ENCODE measurements at regions not wholly inside any gene's neighbourhood (a gene's known extent, or its start where the extent isn't known, plus 50 kb on each side); places are given as distances from the start of the nearest gene placed in this dataset.
"Not testable (repeated sequence)": the region's sequence is repeated elsewhere in the genome, so short reads cannot be mapped to it uniquely, and the experiment has no call there.

DNA sequence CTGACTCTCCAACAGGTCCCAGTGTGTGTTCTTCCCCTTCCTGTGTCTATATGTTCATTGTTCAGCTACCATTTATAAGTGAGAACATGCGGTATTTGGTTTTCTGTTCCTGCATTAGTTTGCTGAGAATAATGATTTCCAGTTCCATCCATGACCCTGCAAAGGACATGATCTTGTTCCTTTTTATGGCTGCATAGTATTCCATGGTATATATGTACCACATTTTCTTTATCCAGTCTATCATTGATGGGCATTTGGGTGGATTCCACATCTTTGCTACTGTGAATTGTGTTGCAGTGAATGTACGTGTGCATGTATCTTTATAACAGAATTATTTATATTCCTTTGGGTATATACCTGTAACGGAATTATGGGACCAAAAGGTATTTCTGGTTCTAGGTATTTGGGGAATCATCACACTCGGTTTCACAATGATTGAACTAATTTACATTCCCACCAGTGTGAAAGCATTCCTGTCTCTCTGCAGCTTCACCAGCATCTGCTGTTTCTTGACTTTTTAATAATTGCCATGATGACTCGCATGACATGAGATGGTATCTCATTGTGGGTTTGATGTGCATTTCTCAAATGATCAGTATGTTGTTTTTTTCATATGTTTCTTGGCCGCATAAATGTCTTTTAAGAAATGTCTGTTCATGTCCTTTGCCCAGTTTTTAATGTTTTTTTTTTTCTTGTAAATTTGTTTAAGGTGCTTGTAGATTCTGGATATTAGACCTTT is 60.2 kb downstream of the LSMEM1 start:
- FAIRE-seq, result no peak

DNA sequence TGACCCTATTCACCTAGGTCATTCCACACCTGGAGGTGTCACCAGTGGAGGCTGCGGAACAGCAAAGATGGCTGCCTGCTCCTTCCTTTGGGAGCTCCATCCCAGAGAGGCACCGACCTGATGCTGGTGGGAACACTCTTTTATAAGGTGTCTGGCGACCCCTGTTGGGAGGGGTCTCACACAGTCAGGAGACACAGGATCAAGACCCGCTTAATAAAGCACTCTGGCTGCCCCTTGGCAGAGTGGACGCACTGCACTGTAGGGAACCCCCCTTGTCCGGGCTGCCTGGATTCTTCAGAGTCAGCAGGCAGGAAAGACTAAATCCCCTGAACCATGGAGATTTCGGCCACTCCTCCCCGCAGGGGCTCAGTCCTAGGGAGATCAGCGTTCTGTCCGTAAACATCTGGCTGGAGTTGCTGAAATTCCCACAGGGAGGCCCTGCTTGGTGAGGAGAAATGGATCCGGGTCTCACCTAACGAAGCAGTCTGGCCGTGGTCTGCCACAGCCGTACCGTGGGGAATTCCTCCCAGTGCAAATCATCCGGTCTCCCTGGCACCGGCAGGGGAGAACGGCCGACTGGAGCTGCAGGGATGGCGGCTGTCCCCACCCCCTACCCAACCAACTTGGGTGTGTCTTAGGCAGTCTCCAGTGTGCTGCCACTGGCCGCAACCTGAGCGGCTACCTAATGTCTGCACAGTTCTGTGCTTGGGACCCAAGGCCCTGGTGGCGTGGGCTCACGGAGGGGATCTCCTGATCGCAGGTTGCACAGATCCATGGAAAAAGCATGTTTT is 66.1 kb downstream of the LSMEM1 start:
- no peak for FAIRE-seq

DNA sequence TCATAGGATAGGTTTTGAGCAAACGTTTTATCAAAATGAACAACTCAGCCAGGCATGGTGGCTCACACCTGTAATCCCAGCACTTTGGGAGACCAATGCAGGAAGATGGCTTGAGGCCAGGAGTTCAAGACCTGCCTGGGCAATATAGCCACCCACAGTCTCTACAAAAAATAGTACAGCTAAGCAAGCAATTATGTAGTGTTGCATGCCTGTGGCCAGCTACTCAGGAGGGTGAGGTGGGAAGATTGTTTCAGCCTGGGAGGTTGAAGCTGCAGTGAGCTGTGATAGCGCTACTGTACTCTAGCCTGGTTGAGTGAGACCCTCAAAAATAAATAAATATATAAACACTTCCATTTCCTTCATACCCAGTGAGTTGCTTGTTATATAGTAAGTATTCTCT is 67.1 kb downstream of the LSMEM1 start:
- no peak for FAIRE-seq

DNA sequence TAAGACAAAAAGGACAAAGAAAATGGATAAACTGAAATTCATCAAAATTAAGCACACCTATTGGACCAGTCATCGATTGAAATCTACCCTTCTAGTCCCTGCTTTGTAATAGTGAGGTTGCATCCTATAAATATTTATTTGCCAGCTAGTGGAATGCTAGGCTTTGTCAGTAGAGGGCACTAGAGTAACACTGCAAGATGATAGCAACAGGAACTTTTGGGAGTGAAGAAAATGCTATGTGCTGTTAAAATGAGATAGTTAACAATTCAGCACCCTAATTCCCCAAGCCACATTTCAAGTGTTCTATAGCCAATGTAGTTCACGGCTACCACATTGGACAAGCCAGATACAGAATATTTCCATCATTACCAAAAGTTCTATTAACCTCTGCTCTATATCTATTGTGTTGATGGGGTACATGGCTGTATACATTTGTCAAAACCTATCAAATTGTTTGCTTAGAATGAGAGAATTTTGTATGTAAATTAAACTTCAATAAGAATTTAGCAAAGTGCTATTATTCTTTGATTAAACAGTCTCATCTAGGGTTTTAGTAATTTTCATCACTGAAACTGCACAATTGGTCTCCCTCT is 69.8 kb downstream of the LSMEM1 start:
- FAIRE-seq, result peak; percentile 75

DNA sequence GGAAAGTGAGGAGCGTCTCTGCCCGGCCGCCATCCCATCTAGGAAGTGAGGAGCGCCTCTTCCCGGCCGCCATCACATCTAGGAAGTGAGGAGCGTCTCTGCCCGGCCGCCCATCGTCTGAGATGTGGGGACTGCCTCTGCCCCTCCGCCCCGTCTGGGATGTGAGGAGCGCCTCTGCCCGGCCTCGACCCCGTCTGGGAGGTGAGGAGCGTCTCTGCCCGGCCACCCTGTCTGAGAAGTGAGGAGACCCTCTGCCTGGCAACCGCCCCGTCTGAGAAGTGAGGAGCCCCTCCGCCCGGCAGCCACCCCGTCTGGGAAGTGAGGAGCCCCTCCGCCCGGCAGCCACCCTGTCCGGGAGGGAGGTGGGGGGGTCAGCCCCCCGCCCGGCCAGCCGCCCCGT is 70.7 kb downstream of the LSMEM1 start:
- not testable (repeated sequence) for FAIRE-seq

DNA sequence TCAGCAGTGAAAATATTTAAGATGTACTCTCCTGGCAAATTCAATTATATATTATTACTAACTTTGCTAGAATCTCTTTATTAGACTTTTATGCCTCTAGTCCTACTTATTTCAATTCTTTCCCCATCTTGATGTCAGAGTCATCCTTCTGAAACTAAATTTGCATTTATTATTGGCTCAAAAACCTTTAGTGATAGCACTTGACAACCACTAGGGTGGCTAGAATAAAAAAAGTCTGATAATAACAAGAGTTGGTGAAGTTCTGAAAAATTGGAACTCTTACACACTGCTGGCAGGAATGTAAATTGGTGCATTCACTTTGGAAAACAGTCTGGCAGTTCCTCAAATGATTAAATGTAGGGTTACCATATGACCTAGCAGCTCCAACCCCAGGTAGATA is 73.8 kb downstream of the LSMEM1 start:
- FAIRE-seq, result peak; percentile 35

DNA sequence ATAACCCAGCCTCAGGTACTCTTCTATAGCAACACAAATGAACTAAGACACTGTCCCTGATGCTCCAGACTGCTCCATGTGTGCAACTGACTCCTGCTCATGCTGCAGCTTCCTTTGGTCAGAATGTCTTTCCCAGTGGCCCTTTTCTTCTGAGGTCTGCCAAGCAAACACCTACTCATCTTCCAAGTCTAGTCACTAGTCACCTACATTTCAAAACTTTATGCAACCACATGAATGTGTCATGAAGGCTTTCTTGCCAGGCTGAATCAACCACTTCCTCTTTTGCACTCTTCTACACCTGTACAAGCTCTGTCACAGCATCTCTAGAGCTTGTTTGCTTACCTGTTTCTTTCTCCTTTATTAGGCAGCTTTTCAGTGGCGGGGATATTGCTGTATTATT is 75.8 kb downstream of the LSMEM1 start:
- no peak for FAIRE-seq

DNA sequence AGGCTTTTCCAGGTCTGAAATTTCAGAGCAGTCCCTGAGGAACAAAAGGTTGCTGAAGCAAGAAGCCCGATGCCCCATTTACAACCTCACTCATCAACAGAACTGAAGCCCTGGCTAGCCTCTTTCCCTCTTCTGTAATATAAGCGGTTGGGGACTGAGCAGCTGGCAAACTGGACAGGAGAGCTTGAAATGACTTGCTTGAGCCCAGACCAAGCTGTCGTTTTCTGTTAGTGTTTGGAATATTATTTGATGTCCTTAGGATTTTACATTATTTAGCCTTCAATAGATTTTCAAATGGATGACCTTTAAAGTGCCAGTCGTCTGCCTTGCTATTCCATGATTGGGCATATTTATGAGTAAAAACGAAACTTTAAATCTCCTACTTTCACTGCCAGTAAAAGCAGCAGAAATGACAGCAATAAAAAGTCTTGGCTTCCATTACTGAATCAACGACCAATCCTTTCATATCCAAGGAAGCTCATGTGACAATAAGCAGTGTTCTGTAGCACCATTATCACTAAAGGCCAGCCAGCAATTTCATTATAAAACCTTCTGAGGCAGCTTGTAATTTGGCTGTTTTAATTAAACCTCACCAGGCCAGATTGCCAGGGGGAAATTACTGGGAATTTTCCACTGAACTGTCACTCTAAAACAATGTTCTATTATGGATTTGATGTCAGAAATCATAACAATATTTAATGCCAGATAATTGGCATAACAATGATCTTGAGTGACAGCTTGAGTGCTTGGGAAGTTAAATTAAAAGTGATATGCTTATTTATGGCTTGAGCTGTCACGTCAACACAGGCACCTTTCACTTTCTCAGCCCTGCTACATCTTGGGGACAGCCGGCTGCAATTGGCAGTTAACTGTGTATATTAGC is 85.9 kb downstream of the LSMEM1 start:
- FAIRE-seq, result no peak

DNA sequence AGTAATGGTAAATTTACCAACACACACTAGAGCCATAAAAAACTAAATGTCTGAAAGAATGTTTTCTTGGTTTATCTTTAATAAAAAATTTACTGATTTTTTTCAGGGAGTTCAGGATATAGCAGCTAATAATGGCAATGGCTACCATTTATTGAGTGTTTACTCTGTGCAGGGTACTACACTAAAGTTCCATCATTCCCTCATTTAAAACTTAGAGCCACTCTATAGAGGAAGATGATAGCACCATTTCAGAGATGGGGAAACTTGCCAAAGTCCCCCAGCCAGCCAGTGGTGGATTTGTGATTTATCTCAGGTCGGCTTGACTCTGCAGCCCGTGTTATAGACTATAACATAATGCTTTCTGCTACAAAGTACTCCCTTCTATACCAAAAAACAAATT is 86.6 kb downstream of the LSMEM1 start:
- no peak for FAIRE-seq

DNA sequence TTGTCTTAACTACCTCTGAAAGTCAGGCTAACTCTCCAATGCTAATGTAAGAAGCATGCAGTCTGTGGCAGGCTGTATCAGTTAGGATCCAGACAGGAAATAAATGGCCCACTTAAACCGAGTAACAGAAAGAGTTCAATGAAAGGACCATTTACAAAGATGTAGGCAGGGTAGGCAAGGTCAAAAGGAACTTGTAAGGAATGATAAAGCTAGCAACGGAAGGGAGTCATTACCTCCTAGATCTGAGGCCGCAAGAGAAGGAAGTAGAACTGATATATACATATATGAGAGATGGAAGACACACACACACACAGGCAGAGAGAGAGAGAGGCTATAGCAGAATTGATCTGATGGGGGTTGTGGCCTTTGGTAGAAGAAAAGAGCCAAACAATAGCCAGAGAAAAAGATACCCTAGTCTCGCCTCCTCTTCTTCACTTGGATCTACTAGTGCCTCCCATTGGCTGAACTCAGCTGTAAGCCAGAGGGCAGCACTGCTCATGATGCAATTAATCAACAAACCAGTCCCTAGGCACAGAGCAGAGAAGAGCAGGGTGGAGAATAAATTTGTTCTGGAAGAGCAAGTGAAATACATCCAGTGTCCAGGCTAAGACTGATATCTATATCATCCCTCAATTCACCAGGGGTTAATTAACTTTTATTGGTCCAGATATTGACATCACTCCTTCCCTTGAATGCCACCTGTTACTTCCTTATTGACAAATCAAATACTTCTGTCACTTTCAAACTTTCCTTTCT is 91.2 kb downstream of the LSMEM1 start:
- FAIRE-seq, result no peak

DNA sequence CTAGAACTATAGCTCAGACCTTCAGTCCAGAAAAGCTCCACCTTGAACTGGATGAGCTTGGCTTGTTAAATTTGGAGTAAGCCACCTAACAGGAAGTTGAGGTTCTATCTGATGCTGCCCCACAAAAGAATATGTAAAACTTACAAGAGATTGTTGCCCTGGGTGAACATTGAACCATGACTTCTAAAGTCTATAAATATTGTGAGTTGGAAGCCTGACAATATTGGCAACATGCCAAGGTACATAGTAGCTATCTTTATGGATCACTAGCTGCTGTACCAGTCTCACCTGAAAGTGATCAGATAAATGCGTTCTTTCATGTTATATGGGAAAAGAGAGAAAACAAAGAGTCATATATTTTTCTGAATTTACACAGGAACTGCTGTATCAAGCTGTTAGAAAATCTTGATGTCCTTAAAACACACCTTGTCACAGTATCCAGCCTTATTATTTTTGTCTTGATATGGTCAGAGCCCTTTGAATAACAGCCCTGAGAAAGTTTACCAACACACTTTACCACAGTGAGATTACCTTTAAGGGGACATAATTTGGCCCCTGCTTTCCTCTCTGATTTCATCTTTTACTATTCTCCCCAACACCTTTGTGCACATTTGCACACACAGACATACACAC is 92.0 kb downstream of the LSMEM1 start:
- FAIRE-seq, result no peak

DNA sequence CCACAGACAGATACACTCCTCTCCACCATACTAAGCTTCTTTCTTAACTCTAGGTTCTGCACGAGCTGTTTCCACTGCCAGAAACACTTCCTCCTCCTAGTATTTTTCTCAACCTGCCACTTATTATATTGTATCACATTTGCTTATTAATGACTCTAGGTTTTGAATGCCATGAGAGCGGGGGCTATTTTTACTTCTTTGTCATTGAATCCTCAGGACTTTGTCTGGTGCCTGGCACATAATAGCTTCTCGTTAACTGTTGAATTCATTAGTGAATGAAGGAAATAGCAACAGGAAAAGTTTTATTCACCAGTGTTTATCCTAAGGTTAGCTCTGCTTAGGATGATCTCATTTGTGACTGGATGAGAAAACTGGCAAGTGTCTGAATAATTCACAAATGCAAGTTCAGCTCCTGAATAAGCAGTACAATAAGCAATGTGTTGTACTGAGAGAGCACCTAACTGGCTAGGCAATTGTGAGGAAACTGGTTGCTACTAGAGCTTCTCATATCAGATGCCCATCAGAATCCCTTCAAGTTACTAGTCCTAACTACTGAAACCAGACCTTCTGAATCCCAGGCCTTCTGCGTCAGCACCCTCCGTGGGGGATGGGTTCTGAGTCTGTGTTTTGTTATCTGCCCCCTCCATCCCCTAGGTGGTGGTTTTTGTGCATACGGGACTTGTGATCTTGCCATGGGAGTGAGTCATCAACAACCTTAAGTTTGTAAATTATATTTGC is 92.7 kb downstream of the LSMEM1 start:
- FAIRE-seq, result no peak

DNA sequence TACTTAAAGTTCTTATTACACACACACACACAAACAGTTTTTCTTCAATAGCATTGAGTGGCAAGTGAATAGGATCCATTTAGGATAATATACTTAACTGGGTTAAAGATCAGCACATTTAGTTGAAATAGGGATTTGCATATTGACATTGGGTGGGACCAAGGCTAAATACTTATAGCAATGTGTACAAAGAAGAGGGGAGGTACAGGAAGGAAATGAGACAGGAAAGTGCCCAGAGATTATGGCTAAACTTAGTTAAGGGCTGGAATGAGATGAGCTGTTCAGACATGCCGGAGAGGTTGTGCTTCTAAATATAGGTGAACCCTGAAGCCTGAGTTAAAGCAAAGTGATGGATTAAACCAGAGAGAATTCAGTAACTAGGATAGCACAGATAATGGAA is 95.1 kb downstream of the LSMEM1 start:
- no peak for FAIRE-seq

DNA sequence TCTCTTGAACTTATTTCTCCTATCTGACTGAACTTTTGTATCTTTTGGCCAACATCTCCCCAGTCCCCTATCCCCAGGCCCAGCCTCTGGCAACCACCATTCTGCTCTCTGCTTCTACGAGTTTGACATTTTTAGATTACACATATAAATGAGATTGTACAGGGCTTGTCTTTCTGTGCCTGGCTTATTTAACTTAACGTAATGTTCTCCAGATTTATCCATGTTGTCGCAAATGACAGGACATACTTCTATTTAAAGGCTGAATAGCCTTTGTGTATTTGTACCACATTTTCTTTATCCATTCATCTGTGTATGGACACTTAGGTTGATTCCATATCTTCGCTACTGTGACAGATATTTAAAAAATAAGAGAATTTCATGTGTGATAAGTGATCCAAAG is 98.6 kb downstream of the LSMEM1 start:
- no peak for FAIRE-seq

DNA sequence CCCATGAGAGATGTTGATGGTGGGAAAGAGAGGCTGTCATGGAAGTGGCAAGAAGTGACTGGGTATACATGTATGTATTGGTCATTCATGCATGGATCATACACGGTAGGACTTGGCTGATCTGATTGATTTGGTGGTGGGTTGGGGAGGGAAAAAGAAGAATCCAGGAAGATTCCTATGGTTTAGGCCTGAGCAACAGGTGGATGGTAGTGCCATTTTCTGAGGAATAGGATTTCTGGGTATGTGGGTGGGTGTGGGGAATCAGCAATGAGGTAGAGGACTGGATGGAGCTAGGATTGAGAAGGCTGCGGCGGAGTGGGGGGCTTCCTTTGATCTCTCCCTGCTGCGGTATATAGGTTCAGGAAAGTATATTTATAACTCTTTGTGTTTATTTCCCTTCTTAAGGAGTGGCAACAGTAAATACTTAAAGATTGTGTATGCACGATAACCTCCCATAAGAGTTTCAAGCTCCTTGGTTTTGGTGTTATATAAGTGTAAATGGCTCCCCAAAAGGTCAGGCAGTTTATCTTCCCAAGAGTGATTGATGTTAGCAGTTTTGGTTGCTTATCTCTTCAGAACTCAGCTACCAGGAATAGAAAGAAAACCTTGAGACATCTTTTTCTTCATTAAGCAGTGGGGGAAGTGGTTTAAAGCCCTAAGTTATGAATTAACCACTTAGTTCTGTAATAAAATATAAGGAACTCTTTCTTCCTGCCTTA is 100.1 kb downstream of the LSMEM1 start:
- FAIRE-seq, result no peak

DNA sequence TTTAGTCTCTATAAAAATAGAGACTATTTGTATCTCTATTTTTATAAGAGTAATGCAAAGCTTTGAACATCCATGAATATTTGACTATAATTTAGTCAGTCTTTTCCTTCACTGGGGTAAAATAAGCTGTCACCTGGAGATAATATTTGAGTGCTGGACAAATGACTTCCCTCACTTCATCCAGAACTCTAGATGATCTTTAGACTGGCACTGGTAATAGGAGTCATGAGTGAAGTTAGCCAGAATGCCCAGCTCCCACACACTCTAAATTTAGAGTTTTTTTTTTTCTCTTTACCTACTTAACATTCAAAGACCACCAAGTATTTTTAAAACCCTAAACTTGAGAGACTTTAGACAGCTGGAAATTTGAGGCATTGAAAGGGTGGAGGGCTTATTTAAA is 100.7 kb downstream of the LSMEM1 start:
- FAIRE-seq, result no peak

DNA sequence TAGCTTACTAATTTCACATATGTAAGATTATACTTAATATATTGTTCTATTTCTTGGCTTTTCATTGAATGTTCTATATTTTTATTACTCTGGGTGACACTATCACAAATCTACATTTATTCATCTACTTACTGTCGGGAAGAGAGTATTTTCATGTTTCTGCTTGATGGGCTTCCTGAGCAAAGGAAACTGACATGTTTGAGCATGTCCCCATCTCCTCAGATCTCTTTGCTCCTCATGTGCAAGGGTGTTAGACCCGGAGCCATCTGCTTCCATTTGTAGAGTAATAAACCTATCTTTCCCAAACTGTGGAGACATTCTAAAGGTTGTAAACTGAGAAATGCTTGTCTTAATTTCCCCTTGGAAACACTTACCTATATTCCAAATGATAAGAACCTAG is 103.5 kb downstream of the LSMEM1 start:
- no peak for FAIRE-seq

DNA sequence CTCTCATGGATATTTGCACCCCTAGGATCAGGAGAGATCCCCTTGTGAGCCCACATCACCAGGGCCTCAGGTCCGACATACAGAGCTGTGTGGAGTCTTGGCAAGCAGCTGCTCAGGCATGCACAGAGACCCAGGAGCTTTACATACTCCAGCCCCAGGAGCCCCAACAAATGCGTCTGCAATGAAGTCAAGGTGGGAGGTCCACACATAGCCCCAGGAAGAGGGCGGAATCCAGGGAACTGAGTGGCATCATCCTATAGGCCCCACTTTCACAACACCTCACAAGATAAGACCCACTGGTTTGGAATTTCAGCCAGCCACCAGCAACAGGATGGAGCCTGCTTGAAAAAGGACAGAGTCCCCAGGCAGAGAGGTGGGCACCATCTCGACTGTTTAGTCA is 106.7 kb downstream of the LSMEM1 start:
- FAIRE-seq, result no peak

DNA sequence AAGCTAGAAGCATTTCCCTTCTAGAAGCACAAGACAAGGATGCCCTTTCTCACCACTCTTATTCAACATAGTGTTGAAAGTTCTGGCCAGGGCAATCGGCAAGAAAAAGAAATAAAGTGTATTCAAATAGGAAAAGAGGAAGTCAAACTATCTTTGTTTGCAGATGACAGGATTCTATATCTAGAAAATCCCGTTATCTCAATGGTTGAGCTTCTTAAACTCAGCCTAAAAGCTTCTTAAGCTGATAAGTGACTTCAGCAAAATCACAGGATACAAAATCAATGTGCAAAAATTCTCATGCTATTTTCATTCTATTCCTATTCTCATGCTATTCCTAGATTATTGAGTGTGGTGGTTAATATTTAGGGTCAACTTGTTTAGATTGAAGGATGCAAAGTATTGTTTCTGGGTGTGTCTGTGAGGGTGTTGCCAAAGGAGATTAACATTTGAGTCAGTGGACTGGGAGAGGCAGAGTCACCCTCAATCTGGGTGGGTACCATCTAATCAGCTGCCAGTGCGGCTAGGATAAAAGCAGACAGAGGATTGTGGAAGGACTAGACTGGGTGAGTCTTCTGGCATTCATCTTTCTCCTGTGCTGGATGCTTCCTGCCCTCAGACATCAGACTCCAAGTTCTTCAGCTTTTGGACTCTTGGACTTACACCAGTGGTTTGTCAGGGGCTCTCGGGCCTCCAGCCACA is 111.9 kb downstream of the LSMEM1 start:
- not testable (repeated sequence) for FAIRE-seq

DNA sequence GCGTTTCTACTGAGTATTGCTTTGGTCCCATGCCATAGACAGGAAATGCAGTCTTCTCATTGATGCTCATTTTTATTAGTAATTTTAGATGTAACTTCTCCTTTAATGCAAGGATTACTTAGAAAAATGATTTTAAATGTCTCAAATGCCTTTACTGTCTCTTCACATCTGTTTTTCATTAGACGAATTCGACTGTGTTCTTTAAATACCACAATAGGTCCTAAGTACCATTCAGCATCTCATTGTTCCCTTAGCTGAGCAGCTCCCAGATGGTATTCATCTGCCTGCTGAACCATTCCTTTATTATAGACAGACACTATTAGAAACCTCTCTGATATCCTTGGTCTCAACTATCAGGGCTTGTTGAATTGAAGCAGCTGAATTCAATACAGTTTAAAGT is 113.6 kb downstream of the LSMEM1 start:
- FAIRE-seq, result no peak
